ENCODE measurements at regions not wholly inside any gene's neighbourhood (a gene's known extent, or its start where the extent isn't known, plus 50 kb on each side); places are given as distances from the start of the nearest gene placed in this dataset.
"Not testable (repeated sequence)": the region's sequence is repeated elsewhere in the genome, so short reads cannot be mapped to it uniquely, and the experiment has no call there.

DNA sequence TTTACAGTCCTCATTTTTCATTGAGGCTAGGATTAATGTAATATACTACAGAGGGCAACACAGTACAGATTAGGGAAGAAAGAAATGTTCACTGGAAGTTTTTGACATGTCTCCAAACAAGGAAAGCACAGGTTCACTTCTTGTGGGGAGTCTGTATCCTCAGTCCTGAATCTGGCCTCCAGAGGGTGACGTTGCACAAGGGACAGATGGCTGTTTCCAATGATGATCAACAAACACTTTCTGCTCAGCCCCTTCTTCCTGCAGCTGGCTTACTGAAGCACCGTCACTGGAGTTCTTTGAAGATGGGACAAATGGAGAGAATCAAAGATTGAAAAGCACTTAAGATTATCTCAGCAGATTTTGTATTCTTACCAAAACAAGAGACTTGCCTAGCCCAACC is 123.3 kb upstream of the OR4E1 start:
- no peak overlapping the region for H3K27ac ChIP-seq
- no peak overlapping the region for H3K4me3 ChIP-seq

GRCh38 chr14:21795456-21795855 is 121.8 kb upstream of the OR4E1 start:
- Histone ChIP-seq H3K4me3 (no peak overlapping the region), H3K27ac (no peak overlapping the region)

DNA sequence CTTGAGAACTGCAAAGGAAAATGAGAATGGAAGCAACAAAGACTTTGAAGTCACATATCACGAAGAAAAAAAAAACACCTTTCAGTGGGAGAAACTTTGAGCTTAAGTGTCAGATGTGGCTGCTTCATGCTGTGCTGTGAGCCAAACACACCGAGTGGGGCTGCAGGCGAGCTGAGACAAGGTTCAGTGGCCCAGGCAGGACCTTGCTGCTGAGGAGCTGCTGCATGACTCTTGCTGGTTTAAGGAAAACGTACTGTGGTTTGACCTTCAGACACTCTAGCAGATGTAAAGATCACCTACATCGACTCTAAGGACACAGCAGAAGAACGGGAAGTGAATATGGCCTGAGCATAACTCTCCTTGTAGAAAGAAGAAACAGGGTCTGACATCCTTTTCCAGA is 118.1 kb upstream of the OR4E1 start:
- H3K27ac ChIP-seq, result no peak overlapping the region
- no peak overlapping the region for H3K4me3 ChIP-seq

GRCh38 chr14:21788687-21789086 is 115.1 kb upstream of the OR4E1 start:
- H3K27ac ChIP-seq, H3K4me3 ChIP-seq: not testable (repeated sequence)

DNA sequence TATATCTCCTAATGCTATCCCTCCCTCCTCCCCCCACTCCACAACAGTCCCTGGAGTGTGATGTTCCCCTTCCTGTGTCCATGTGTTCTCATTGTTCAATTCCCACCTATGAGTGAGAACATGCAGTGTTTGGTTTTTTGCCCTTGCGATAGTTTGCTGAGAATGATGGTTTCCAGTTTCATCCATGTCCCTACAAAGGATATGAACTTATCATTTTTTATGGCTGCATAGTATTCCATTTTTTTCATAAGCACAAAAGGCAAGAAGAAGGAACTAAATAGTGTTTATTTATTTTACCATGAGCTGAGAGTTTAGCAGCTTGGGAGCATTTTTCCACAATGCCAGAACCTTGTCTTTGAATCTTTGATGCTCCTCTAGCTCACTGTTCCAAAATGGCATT is 113.6 kb upstream of the OR4E1 start:
- H3K27ac ChIP-seq, H3K4me3 ChIP-seq: not testable (repeated sequence)

DNA sequence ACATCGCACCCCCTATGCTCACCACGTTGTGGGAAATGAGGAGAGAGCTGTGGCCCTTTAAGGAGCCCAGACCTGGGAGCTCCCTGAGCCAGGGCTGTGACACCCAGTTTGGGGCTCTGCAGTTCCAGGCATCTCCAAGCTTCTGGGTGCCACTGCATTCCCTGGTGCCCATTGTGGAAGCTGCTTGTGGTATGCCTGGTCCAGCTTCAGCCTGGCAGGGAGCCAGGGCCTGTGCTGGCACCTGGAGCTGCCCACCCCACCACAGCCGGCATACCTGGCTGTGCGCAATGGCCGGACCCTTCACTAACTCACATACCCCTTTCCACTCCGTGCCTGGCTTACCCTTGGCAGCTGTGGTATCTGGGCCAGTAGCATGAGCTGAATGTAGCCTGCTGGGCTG is 107.9 kb upstream of the OR4E1 start:
- no peak overlapping the region for H3K27ac ChIP-seq
- H3K4me3 ChIP-seq, result no peak overlapping the region

DNA sequence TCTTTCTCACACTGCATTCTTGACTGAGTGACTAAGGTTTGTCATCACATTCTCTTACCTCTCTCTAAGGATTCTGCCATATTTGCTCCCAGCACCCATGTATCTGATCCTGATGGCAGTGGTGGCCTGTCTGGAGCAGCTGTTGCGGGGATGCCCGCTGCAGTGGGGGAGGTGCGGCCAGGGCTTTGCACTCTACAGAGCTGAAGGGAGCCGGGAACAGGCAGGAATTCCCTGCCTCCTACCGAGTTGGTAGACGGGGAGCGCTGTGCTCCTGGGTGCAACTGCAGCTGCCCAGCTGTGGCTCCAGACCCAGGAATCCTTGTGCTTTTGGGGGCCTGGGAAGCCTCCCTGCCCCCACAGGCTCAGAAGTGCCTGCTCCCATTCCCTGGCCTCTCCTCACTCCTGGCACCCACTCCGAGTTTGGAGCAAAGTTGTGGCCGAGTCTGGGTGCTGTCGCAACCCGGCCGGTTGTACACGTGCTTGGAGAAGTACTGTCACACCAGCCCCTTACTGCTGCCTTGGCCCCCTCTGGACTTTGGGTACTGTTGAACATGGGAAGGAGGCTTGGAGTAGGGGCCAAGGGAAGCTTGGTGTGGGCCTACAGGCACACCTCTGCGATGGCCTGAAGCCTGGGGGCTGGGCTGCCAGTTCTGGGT is 106.9 kb upstream of the OR4E1 start:
- H3K27ac ChIP-seq, result no peak overlapping the region
- no peak overlapping the region for H3K4me3 ChIP-seq

DNA sequence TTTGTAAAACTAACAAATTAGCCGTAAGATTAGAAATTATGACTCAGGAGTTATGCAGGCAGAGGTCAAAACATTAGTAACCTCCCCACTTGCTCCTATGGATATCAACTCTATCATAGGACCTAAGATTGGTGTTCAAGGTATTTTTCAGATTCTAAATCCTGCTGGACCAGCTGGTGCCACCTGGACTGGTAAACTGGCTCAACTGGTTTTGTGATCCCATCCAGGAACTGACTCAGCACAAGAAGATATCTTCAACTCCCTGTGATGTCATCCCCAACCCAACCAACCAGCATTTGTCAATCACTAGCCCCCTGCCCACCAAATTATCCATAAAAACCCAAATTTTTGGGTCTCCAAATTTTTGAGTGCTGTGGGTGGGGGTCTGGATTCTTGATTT is 98.1 kb upstream of the OR4E1 start:
- no peak overlapping the region for H3K27ac ChIP-seq
- H3K4me3 ChIP-seq, result no peak overlapping the region

DNA sequence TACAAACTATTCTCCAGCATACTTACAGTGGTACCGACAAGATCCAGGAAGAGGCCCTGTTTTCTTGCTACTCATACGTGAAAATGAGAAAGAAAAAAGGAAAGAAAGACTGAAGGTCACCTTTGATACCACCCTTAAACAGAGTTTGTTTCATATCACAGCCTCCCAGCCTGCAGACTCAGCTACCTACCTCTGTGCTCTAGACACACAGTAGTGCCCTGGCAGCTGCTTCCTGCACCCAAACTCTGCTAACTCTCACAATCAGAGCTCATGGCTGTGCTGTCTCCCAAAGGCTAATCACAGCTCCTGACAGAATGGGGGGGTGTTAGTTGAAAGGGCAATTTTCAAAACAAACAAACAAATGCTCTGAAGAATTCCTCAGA is 95.2 kb upstream of the OR4E1 start:
- no peak overlapping the region for H3K27ac ChIP-seq
- no peak overlapping the region for H3K4me3 ChIP-seq

DNA sequence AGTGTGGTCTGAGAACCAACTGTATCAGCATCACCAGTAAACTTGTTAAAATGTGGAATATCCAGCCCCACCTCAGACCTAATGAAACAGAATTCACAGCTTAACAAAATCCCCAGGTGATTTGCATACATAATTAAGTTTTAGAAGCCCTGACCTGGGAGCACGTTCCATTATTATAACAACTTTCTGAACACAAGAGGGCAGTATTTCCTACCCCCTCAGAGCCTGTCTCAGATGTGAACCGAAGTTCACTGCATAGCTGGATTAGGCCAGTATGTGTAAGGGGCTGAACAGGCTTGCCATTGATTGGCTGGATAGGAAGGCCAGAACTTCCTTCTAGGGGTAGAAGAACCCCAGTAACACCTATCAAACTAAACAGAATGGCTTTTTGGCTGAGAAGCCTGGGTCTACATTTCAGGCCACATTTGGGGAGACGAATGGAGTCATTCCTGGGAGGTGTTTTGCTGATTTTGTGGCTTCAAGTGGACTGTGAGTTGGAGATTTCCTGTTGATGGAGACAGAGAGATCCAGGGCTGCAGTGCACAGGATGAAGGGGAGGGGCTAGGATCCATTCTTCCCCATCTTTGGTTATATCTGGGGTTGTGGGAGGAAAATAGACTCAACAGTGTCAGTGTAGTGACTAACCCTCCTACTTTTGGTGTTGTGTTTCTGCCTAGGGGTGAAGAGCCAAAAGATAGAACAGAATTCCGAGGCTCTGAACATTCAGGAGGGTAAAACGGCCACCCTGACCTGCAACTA is 94.7 kb upstream of the OR4E1 start:
- Histone ChIP-seq H3K4me3 (no peak overlapping the region), H3K27ac (no peak overlapping the region)

GRCh38 chr14:21760360-21760759 is 86.7 kb upstream of the OR4E1 start:
- H3K27ac ChIP-seq, H3K4me3 ChIP-seq: not testable (repeated sequence)

- Histone ChIP-seq H3K27ac (no peak overlapping the region), H3K4me3 (no peak overlapping the region)
Observed at GRCh38 chr14:21749306-21749868, 75.8 kb upstream of the OR4E1 start.

- Histone ChIP-seq H3K27ac (no peak overlapping the region), H3K4me3 (no peak overlapping the region)
Observed at GRCh38 chr14:21748869-21749303, 75.3 kb upstream of the OR4E1 start.

GRCh38 chr14:21735639-21736307 is 62.2 kb upstream of the OR4E1 start:
- no peak overlapping the region for H3K4me3 ChIP-seq
- no peak overlapping the region for H3K27ac ChIP-seq

- no peak overlapping the region for H3K27ac ChIP-seq
- no peak overlapping the region for H3K4me3 ChIP-seq
Observed at GRCh38 chr14:21735200-21735599, 61.6 kb upstream of the OR4E1 start.

- H3K27ac ChIP-seq, result no peak overlapping the region
- H3K4me3 ChIP-seq, result no peak overlapping the region
Observed at GRCh38 chr14:21734457-21735074, 60.9 kb upstream of the OR4E1 start.

- Histone ChIP-seq H3K4me3 (no peak overlapping the region), H3K27ac (no peak overlapping the region)
Observed at GRCh38 chr14:21729703-21730233, 56.1 kb upstream of the OR4E1 start.

- Histone ChIP-seq H3K27ac (no peak overlapping the region), H3K4me3 (no peak overlapping the region)
Observed at GRCh38 chr14:21725250-21725649, 51.6 kb upstream of the OR4E1 start.

GRCh38 chr14:21724090-21724973 is 50.7 kb upstream of the OR4E1 start:
- H3K27ac ChIP-seq, result no peak overlapping the region
- no peak overlapping the region for H3K4me3 ChIP-seq
